IMR-90 (cell line): ENCODE measurements at regions not wholly inside any gene's neighbourhood (a gene's known extent, or its start where the extent isn't known, plus 50 kb on each side); places are given as distances from the start of the nearest gene placed in this dataset.

Experiments used
- ATAC-seq: fragments of 200-7000 bp; cut with Tn5 transposase; 2 replicates; pipeline ENCODE4 v1.9.1; 2020; ENCODE audit warnings: low read depth, mild to moderate bottlenecking, moderate library complexity
- BruUV-seq: library from RNA; stranded (reverse); fragments of 400-500 nt; replicated peaks from 2 replicates; lab custom pipeline; 2021; lab: Mats Ljungman, UMichigan
- CTCF ChIA-PET: fragments of 300-600 bp; formaldehyde crosslinking; extraction: SDS; loops from one replicate; lab custom pipeline; 2021; ENCODE audit warnings: antibody characterized with exemption; lab: Yijun Ruan, JAX
- POLR2A ChIA-PET: fragments of 300-600 bp; sonication (Branson Sonifier 250); formaldehyde crosslinking; loops from one replicate; lab custom pipeline; 2022; ENCODE audit warnings: antibody characterized with exemption; ENCODE audit not compliant: unreplicated experiment; lab: Charles Lee
- DNase-seq: peaks from one replicate; pipeline ENCODE4 v3.0.0; 2013
- H2AFZ ChIP-seq: replicated peaks from 2 replicates; pipeline ENCODE3; 2013; ENCODE audit warnings: low read length, mild to moderate bottlenecking; ENCODE audit not compliant: poor library complexity
- H2AK5ac ChIP-seq: 2 replicates; pipeline ENCODE4 v1.6.1; 2013; ENCODE audit warnings: low read depth, low read length, inconsistent platforms
- H2AK9ac ChIP-seq: replicated peaks from 2 replicates; pipeline ENCODE3; 2013; ENCODE audit warnings: mild to moderate bottlenecking, low read depth, low read length, moderate library complexity; ENCODE audit not compliant: poor library complexity
- H2BK120ac ChIP-seq: 2 replicates; pipeline ENCODE4 v1.6.1; 2013; ENCODE audit warnings: low read depth, low read length, inconsistent platforms
- H2BK15ac ChIP-seq: 3 replicates; pipeline ENCODE4 v1.6.1; 2013; ENCODE audit warnings: low read depth, low read length, inconsistent platforms
- H2BK20ac ChIP-seq: 2 replicates; pipeline ENCODE4 v1.6.1; 2013; ENCODE audit warnings: low read depth, mild to moderate bottlenecking, inconsistent platforms, low read length, moderate library complexity
- H2BK5ac ChIP-seq: 2 replicates; pipeline ENCODE4 v1.6.1; 2013; ENCODE audit warnings: mild to moderate bottlenecking, low read depth, low read length, inconsistent platforms; ENCODE audit not compliant: poor library complexity, severe bottlenecking
- H3K14ac ChIP-seq: replicated peaks from 2 replicates; pipeline ENCODE4 v1.6.1; 2013; ENCODE audit warnings: low read depth, low read length, inconsistent platforms
- H3K18ac ChIP-seq: 2 replicates; pipeline ENCODE4 v1.6.1; 2013; ENCODE audit warnings: low read depth, low read length, control low read depth
- H3K23ac ChIP-seq: 2 replicates; pipeline ENCODE4 v1.6.1; 2013; ENCODE audit warnings: low read depth, low read length, inconsistent platforms
- H3K27ac ChIP-seq: 2 replicates; pipeline ENCODE4 v1.5.1; 2013; ENCODE audit warnings: mild to moderate bottlenecking, control low read depth, low read length; ENCODE audit not compliant: insufficient read depth
- H3K27me3 ChIP-seq: 2 replicates; pipeline ENCODE4 v1.6.1; 2013; ENCODE audit warnings: low read length; ENCODE audit not compliant: control insufficient read depth, insufficient read depth
- H3K36me3 ChIP-seq: 2 replicates; pipeline ENCODE4 v1.6.1; 2013; ENCODE audit warnings: low read length, mixed read lengths; ENCODE audit not compliant: control insufficient read depth, insufficient read depth
- H3K4ac ChIP-seq: 2 replicates; pipeline ENCODE4 v1.6.1; 2013; ENCODE audit warnings: low read depth, low read length, inconsistent platforms
- H3K4me1 ChIP-seq: 2 replicates; pipeline ENCODE4 v1.6.1; 2013; ENCODE audit warnings: low read length, mixed read lengths; ENCODE audit not compliant: control insufficient read depth, insufficient read depth
- H3K4me2 ChIP-seq: 2 replicates; pipeline ENCODE4 v1.6.1; 2013; ENCODE audit warnings: low read depth, mild to moderate bottlenecking, control low read depth, low read length, moderate library complexity
- H3K4me3 ChIP-seq: 2 replicates; pipeline ENCODE4 v1.5.1; 2013; ENCODE audit warnings: low read depth, mild to moderate bottlenecking, control low read depth, low read length, moderate library complexity; ENCODE audit not compliant: insufficient read depth
- H3K56ac ChIP-seq: 2 replicates; pipeline ENCODE4 v1.6.1; 2013; ENCODE audit warnings: low read length, inconsistent platforms; ENCODE audit not compliant: insufficient read depth; ENCODE audit errors: extremely low read depth
- H3K79me1 ChIP-seq, 2 experiments: 2 replicates each; pipeline ENCODE4 v1.6.1; 2013; ENCODE audit warnings: low read length in 2 of 2, inconsistent platforms in 1 of 2, low read depth in 1 of 2
- H3K9ac ChIP-seq: 2 replicates; pipeline ENCODE4 v1.6.1; 2013; ENCODE audit warnings: low read depth, low read length, control low read depth
- H3K9me1 ChIP-seq: 2 replicates; pipeline ENCODE4 v1.6.1; 2013; ENCODE audit warnings: low read length, inconsistent platforms; ENCODE audit not compliant: insufficient read depth
- H3K9me3 ChIP-seq: 2 replicates; pipeline ENCODE4 v1.6.1; 2013; ENCODE audit warnings: low read length; ENCODE audit not compliant: control insufficient read depth, insufficient read depth
- H4K20me1 ChIP-seq: 2 replicates; pipeline ENCODE4 v1.6.1; 2013; ENCODE audit warnings: low read length, inconsistent platforms; ENCODE audit not compliant: insufficient read depth
- H4K5ac ChIP-seq: 2 replicates; pipeline ENCODE4 v1.6.1; 2013; ENCODE audit warnings: mild to moderate bottlenecking, low read depth, low read length, control low read depth
- H4K8ac ChIP-seq, 2 experiments: 2 replicates each; pipeline ENCODE4 v1.6.1; 2013; ENCODE audit warnings: low read depth in 2 of 2, low read length in 2 of 2, control low read depth in 1 of 2, inconsistent platforms in 1 of 2
- H4K91ac ChIP-seq: 2 replicates; pipeline ENCODE4 v1.6.1; 2013; ENCODE audit warnings: low read depth, low read length, inconsistent platforms; ENCODE audit not compliant: insufficient read depth
- BHLHE40 ChIP-seq: fragments of 150-350 bp; IDR thresholded peaks from 2 replicates; pipeline ENCODE4 v1.6.1; 2016; ENCODE audit warnings: mild to moderate bottlenecking, low read depth, low read length
- CEBPB ChIP-seq: IDR thresholded peaks from 2 replicates; pipeline ENCODE4 v1.6.1; 2012; ENCODE audit warnings: low read depth, low read length, improper control_type of control experiment
- CHD1 ChIP-seq: IDR thresholded peaks from 2 replicates; pipeline ENCODE4 v1.6.1; 2012; ENCODE audit warnings: low read depth, low read length, improper control_type of control experiment
- CTCF ChIP-seq: conservative IDR thresholded peaks from 2 replicates; pipeline ENCODE4 v1.5.1; 2012; ENCODE audit warnings: mild to moderate bottlenecking, low read depth, low read length, improper control_type of control experiment
- ELK1 ChIP-seq: fragments of 150-350 bp; IDR thresholded peaks from 2 replicates; pipeline ENCODE4 v1.6.1; 2016; ENCODE audit warnings: low read depth, mild to moderate bottlenecking, low read length, moderate library complexity, borderline replicate concordance
- FOS ChIP-seq: fragments of 150-350 bp; IDR thresholded peaks from 2 replicates; pipeline ENCODE4 v1.6.1; 2016; ENCODE audit warnings: low read depth, low read length
- MAFK ChIP-seq: IDR thresholded peaks from 2 replicates; pipeline ENCODE4 v1.6.1; 2012; ENCODE audit warnings: low read depth, low read length, improper control_type of control experiment
- MAZ ChIP-seq: IDR thresholded peaks from 2 replicates; pipeline ENCODE4 v1.6.1; 2012; ENCODE audit warnings: low read depth, mild to moderate bottlenecking, low read length, improper control_type of control experiment, moderate library complexity, borderline replicate concordance
- MXI1 ChIP-seq: IDR thresholded peaks from 2 replicates; pipeline ENCODE4 v1.6.1; 2012; ENCODE audit warnings: low read depth, mild to moderate bottlenecking, low read length, moderate library complexity, borderline replicate concordance
- NFE2L2 ChIP-seq: fragments of 150-350 bp; IDR thresholded peaks from 2 replicates; pipeline ENCODE4 v1.6.1; 2016; ENCODE audit warnings: low read depth, mild to moderate bottlenecking, low read length
- POLR2A ChIP-seq: IDR thresholded peaks from 2 replicates; pipeline ENCODE4 v1.6.1; 2012; ENCODE audit warnings: mild to moderate bottlenecking, low read depth, low read length
- RAD21 ChIP-seq: IDR thresholded peaks from 2 replicates; pipeline ENCODE4 v1.6.1; 2012; ENCODE audit warnings: low read length, improper control_type of control experiment
- RCOR1 ChIP-seq: IDR thresholded peaks from 2 replicates; pipeline ENCODE4 v1.6.1; 2012; ENCODE audit warnings: mild to moderate bottlenecking, low read length, improper control_type of control experiment; ENCODE audit not compliant: insufficient replicate concordance
- RFX5 ChIP-seq: IDR thresholded peaks from 2 replicates; pipeline ENCODE4 v1.8.0; 2012; ENCODE audit warnings: low read depth, mild to moderate bottlenecking, low read length, moderate library complexity
- SMC3 ChIP-seq: fragments of 150-350 bp; IDR thresholded peaks from 2 replicates; pipeline ENCODE4 v1.6.1; 2016; ENCODE audit warnings: low read depth, mild to moderate bottlenecking, antibody characterized with exemption, low read length, moderate library complexity
- USF2 ChIP-seq: fragments of 150-350 bp; IDR thresholded peaks from 2 replicates; pipeline ENCODE4 v1.6.1; 2017; ENCODE audit warnings: mild to moderate bottlenecking, antibody characterized with exemption, low read length, low read depth
- WGBS, 2 experiments: methylation state at CpG; one replicate each; pipeline versions ENCODE4 v1.1.5 to v1.1.7; 2013; ENCODE audit warnings: missing lambda C conversion rate in 2 of 2; ENCODE audit not compliant: insufficient read length in 1 of 2; ENCODE audit errors: extremely low coverage in 2 of 2; 5-methylcytosine and 5-hydroxymethylcytosine counted together
- dilution Hi-C: fragments of 300-500 bp; cut with HindIII; formaldehyde crosslinking; loops from one replicate; pipeline ENCODE4 v1.14.3; 2018; ENCODE audit warnings: low sequenced_read_pairs; ENCODE audit not compliant: unreplicated experiment
- in situ Hi-C: fragments of 300-500 bp; cut with MboI; formaldehyde crosslinking; loops from 3 replicates; pipeline ENCODE4 v1.14.3; 2019; ENCODE audit warnings: low sequenced_read_pairs, inconsistent platforms, mixed read lengths
- intact Hi-C: fragments of 100-400 bp; cut with micrococcal nuclease; formaldehyde crosslinking; loops from 2 replicates; pipeline ENCODE4 v1.10.0; 2022

GRCh38 chr2:139828011-139828410 is 1047.8 kb upstream of the NXPH2 start:
- in situ Hi-C loops (no loop called here), dilution Hi-C loops (no loop called here), intact Hi-C loops (no loop called here)
- Histone ChIP-seq H3K79me1 (no peaks in the 10 kb centered on the region), H4K5ac (no peak overlapping the region), H3K36me3 (no peaks in the 10 kb centered on the region), H3K23ac (no peak overlapping the region), H2BK15ac (no peak overlapping the region), H3K9me1 (no peaks in the 10 kb centered on the region), H2BK5ac (no peak overlapping the region), H3K56ac (no peak overlapping the region), H3K4me1 (no peaks in the 10 kb centered on the region), H3K27ac (no peak overlapping the region), H3K18ac (no peak overlapping the region), H4K20me1 (no peaks in the 10 kb centered on the region), H3K27me3 (no peaks in the 10 kb centered on the region), H3K14ac (no peak overlapping the region), H4K8ac (no peak overlapping the region), H3K9ac (no peak overlapping the region), H4K91ac (no peak overlapping the region), H2BK20ac (no peak overlapping the region), H3K4ac (no peak overlapping the region), H3K4me2 (no peak overlapping the region), H3K9me3 (peaks cover 7% of the 10 kb centered on the region), H2AK9ac (no peak overlapping the region), H2BK120ac (no peak overlapping the region), H3K4me3 (no peak overlapping the region), H2AFZ (no peak overlapping the region), H2AK5ac (no peak overlapping the region)
- DNase-seq (no peak), ATAC-seq (no peak)
- POLR2A ChIA-PET = no interaction called here
- no peak for TF ChIP-seq CEBPB
- no peak for TF ChIP-seq BHLHE40
- TF ChIP-seq RAD21 = no peak
- no peak for TF ChIP-seq POLR2A
- TF ChIP-seq FOS = no peak
- TF ChIP-seq MXI1 = no peak
- TF ChIP-seq CTCF = no peak
- TF ChIP-seq RFX5 = no peak
- TF ChIP-seq NFE2L2 = no peak
- TF ChIP-seq RCOR1 = no peak
- TF ChIP-seq MAZ = no peak
- no peak for TF ChIP-seq MAFK
- no peak for TF ChIP-seq ELK1
- no peak for TF ChIP-seq CHD1
- TF ChIP-seq SMC3 = no peak
- TF ChIP-seq USF2 = no peak
- WGBS, 2 experiments = no CpG with 5 or more reads among the region's 3 CpGs
- CTCF ChIA-PET = no interaction called here
- no TSS peak for BruUV-seq
